GM23338 (cell line): ENCODE measurements at regions not wholly inside any gene's neighbourhood (a gene's known extent, or its start where the extent isn't known, plus 50 kb on each side); places are given as distances from the start of the nearest gene placed in this dataset. TPM values are rescaled to one million over a fixed set of nuclear protein-coding genes. Genes with fewer than 3 reads are reported as not detected.

Experiments used
- CTCF ChIP-seq, 2 experiments: fragments of 200-600 bp in 1 of 2; sonication (generic) in 1 of 2; conservative IDR thresholded peaks; 2 replicates each; pipeline versions ENCODE4 v1.5.1 to v1.6.1; 2016 to 2017; ENCODE audit warnings: antibody characterized with exemption in 2 of 2, low read depth in 2 of 2, mild to moderate bottlenecking in 2 of 2, moderate library complexity in 1 of 2
- EZH2 ChIP-seq: fragments of 200-600 bp; sonication (generic); IDR thresholded peaks from one replicate; pipeline ENCODE4 v1.8.0; 2017; ENCODE audit warnings: antibody characterized with exemption, mild to moderate bottlenecking, low read depth; ENCODE audit not compliant: unreplicated experiment
- NANOG ChIP-seq: IDR thresholded peaks from 2 replicates; pipeline ENCODE4 v1.6.1; 2016; ENCODE audit warnings: antibody characterized with exemption, borderline replicate concordance
- microRNA-seq: library from miRNA; unstranded; fragments of <30 nt; microRNA quantifications from one replicate; pipeline ENCODE4, GENCODE V29; 2017
- small RNA-seq: library from RNA; depleted of rRNA; stranded (forward); fragments of <200 nt; gene quantifications from one replicate; pipeline ENCODE3, GENCODE V24; 2014; ENCODE audit warnings: low replicate concordance

- TF ChIP-seq CTCF (conservative IDR thresholded peaks at IDR 0.05; ENCODE audit: low read depth in 2 of 2), result no peak
- no peak for TF ChIP-seq EZH2
- no peak for TF ChIP-seq NANOG
Measured at GRCh38 chr11:103851166-103851651, 185.2 kb upstream of the DDI1 start (continued).

Small RNA genes lying in the stretch of these regions (microRNA-seq; reads per million reads assigned to microRNA genes)
- gene MIR4693, result not detected

Small RNA genes lying in the stretch of these regions (small RNA-seq; reads per million reads assigned to genes)
- gene MIR4693, result not detected
